Astrocyte (in vitro differentiated cells and primary cell): ENCODE measurements at regions not wholly inside any gene's neighbourhood (a gene's known extent, or its start where the extent isn't known, plus 50 kb on each side); places are given as distances from the start of the nearest gene placed in this dataset.
"Not testable (repeated sequence)": the region's sequence is repeated elsewhere in the genome, so short reads cannot be mapped to it uniquely, and the experiment has no call there.

Experiments
- CTCF ChIP-seq: IDR thresholded peaks from 2 replicates; pipeline ENCODE4 v1.5.1; 2011; ENCODE audit warnings: low read depth, mild to moderate bottlenecking, inconsistent platforms, low read length, moderate library complexity; ENCODE audit not compliant: insufficient read depth
- EZH2 ChIP-seq: IDR thresholded peaks from 2 replicates; pipeline ENCODE4 v1.6.1; 2012; ENCODE audit warnings: mild to moderate bottlenecking, low read length, inconsistent platforms; ENCODE audit not compliant: insufficient read depth

GRCh38 chr22:11065210-11065609 lies 4462.8 kb upstream of the OR11H1 start:
- not testable (repeated sequence) for TF ChIP-seq CTCF, EZH2
